IMR-90 (cell line): ENCODE measurements at regions not wholly inside any gene's neighbourhood (a gene's known extent, or its start where the extent isn't known, plus 50 kb on each side); places are given as distances from the start of the nearest gene placed in this dataset.

ENCODE experiments used
- BHLHE40 ChIP-seq: fragments of 150-350 bp; IDR thresholded peaks from 2 replicates; pipeline ENCODE4 v1.6.1; 2016; ENCODE audit warnings: mild to moderate bottlenecking, low read depth, low read length
- CEBPB ChIP-seq: IDR thresholded peaks from 2 replicates; pipeline ENCODE4 v1.6.1; 2012; ENCODE audit warnings: low read depth, low read length, improper control_type of control experiment
- CTCF ChIP-seq: conservative IDR thresholded peaks from 2 replicates; pipeline ENCODE4 v1.5.1; 2012; ENCODE audit warnings: mild to moderate bottlenecking, low read depth, low read length, improper control_type of control experiment
- FOS ChIP-seq: fragments of 150-350 bp; IDR thresholded peaks from 2 replicates; pipeline ENCODE4 v1.6.1; 2016; ENCODE audit warnings: low read depth, low read length
- MAFK ChIP-seq: IDR thresholded peaks from 2 replicates; pipeline ENCODE4 v1.6.1; 2012; ENCODE audit warnings: low read depth, low read length, improper control_type of control experiment
- MAZ ChIP-seq: IDR thresholded peaks from 2 replicates; pipeline ENCODE4 v1.6.1; 2012; ENCODE audit warnings: low read depth, mild to moderate bottlenecking, low read length, improper control_type of control experiment, moderate library complexity, borderline replicate concordance
- MXI1 ChIP-seq: IDR thresholded peaks from 2 replicates; pipeline ENCODE4 v1.6.1; 2012; ENCODE audit warnings: low read depth, mild to moderate bottlenecking, low read length, moderate library complexity, borderline replicate concordance
- POLR2A ChIP-seq: IDR thresholded peaks from 2 replicates; pipeline ENCODE4 v1.6.1; 2012; ENCODE audit warnings: mild to moderate bottlenecking, low read depth, low read length
- RAD21 ChIP-seq: IDR thresholded peaks from 2 replicates; pipeline ENCODE4 v1.6.1; 2012; ENCODE audit warnings: low read length, improper control_type of control experiment
- RCOR1 ChIP-seq: IDR thresholded peaks from 2 replicates; pipeline ENCODE4 v1.6.1; 2012; ENCODE audit warnings: mild to moderate bottlenecking, low read length, improper control_type of control experiment; ENCODE audit not compliant: insufficient replicate concordance
- RFX5 ChIP-seq: IDR thresholded peaks from 2 replicates; pipeline ENCODE4 v1.8.0; 2012; ENCODE audit warnings: low read depth, mild to moderate bottlenecking, low read length, moderate library complexity
- SMC3 ChIP-seq: fragments of 150-350 bp; IDR thresholded peaks from 2 replicates; pipeline ENCODE4 v1.6.1; 2016; ENCODE audit warnings: low read depth, mild to moderate bottlenecking, antibody characterized with exemption, low read length, moderate library complexity
- USF2 ChIP-seq: fragments of 150-350 bp; IDR thresholded peaks from 2 replicates; pipeline ENCODE4 v1.6.1; 2017; ENCODE audit warnings: mild to moderate bottlenecking, antibody characterized with exemption, low read length, low read depth
- TF ChIP-seq, protein P1 (sequence below): fragments of 150-350 bp; IDR thresholded peaks from 2 replicates; pipeline ENCODE4 v1.6.1; 2016; ENCODE audit warnings: low read depth, mild to moderate bottlenecking, low read length, moderate library complexity, borderline replicate concordance

DNA sequence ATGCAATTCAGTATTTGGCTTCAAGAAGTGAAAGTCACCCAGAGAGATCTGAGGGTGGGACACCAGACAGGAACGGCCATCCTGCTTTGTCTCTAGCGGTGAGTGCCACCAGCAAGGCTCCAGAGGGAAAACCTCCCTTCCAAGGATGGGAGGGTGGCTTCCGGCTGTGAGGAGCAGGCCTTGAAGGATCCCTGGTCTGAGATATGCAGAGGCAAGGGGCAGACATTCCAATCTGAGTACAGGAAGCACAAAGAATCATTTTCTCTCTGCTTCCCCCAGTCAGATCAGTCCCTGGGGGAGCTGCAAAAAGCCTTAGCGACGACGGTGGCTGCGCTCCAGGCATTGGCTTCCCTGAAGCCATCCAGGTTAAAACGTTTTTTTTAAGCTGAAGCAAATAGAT lies 167.4 kb downstream of the TEX36 start:
- no peak for TF ChIP-seq CTCF
- no peak for TF ChIP-seq USF2
- no peak for TF ChIP-seq RAD21
- TF ChIP-seq RFX5, result no peak
- no peak for TF ChIP-seq POLR2A
- TF ChIP-seq CEBPB, result no peak
- no peak for TF ChIP-seq FOS
- no peak for TF ChIP-seq MAFK
- no peak for TF ChIP-seq SMC3
- TF ChIP-seq MXI1, result no peak
- TF ChIP-seq, protein P1, sequence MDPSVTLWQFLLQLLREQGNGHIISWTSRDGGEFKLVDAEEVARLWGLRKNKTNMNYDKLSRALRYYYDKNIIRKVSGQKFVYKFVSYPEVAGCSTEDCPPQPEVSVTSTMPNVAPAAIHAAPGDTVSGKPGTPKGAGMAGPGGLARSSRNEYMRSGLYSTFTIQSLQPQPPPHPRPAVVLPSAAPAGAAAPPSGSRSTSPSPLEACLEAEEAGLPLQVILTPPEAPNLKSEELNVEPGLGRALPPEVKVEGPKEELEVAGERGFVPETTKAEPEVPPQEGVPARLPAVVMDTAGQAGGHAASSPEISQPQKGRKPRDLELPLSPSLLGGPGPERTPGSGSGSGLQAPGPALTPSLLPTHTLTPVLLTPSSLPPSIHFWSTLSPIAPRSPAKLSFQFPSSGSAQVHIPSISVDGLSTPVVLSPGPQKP, result no peak
- no peak for TF ChIP-seq MAZ
- TF ChIP-seq BHLHE40, result no peak
- TF ChIP-seq RCOR1, result no peak
